NB4 (cell line): ENCODE measurements at regions not wholly inside any gene's neighbourhood (a gene's known extent, or its start where the extent isn't known, plus 50 kb on each side); places are given as distances from the start of the nearest gene placed in this dataset.

Experiments
- CTCF ChIP-seq: IDR thresholded peaks from one replicate; pipeline ENCODE4 v1.5.1; 2012; ENCODE audit warnings: low read depth, low read length
- POLR2A ChIP-seq: IDR thresholded peaks from 2 replicates; pipeline ENCODE4 v1.6.1; 2011; ENCODE audit warnings: mild to moderate bottlenecking; ENCODE audit not compliant: insufficient read length; ENCODE audit errors: extremely low read depth
- TF ChIP-seq, protein P1 (sequence below): IDR thresholded peaks from 2 replicates; pipeline ENCODE4 v1.6.1; 2011; ENCODE audit warnings: low read depth, low read length

- no peak for TF ChIP-seq CTCF
- no peak for TF ChIP-seq POLR2A
- TF ChIP-seq, protein P1, sequence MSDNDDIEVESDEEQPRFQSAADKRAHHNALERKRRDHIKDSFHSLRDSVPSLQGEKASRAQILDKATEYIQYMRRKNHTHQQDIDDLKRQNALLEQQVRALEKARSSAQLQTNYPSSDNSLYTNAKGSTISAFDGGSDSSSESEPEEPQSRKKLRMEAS, result no peak
Observed at GRCh38 chr6:132084811-132085509, 133.8 kb upstream of the CCN2 start.
